Spleen (tissue), 7 donors: ENCODE measurements at regions not wholly inside any gene's neighbourhood (a gene's known extent, or its start where the extent isn't known, plus 50 kb on each side); places are given as distances from the start of the nearest gene placed in this dataset.

Experiments used
- CTCF ChIP-seq, 11 experiments: fragments of 200-600 bp in 7 of 11; fragments of 450-650 bp in 4 of 11; sonication (generic) in 4 of 11; IDR thresholded peaks in 8 of 11; conservative IDR thresholded peaks in 3 of 11; 1 replicate in 7 of 11; 2 replicates in 4 of 11; pipeline versions ENCODE4 v1.4.0 to v1.8.0; 2016 to 2021; ENCODE audit warnings: antibody characterized with exemption in 11 of 11, inconsistent platforms in 4 of 11, mild to moderate bottlenecking in 1 of 11
- POLR2A ChIP-seq, 3 donors: fragments of 450-650 bp; IDR thresholded peaks; one replicate each; pipeline ENCODE4 v1.5.1; 2017; ENCODE audit warnings: antibody characterized with exemption in 3 of 3, mild to moderate bottlenecking in 1 of 3
- donor health status: DM: no; HTN: no; CAD: no; lungs with moderate emphysema.
- donor health status: DM: no; HTN: no; CAD: no.
- donor health status: DM: no; HTN: no; CAD: no.

DNA sequence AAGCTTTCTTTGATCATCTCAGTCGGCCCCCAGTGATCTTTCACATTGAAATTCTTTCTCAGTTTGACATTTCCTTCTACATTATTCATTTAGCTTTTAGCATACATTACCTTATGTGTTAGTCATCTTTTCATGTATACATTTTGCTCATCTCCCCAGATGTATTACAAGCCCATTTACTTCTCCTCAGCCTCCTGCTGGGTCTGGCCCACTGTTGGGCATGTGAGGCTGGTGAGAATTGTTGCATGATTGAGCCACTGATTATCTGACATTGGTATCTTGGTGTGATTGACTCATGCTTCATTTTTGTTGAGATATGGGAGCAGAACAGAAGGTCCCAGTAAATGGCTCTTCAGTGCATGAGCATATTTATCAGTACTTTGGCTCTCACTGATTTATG lies 300.1 kb upstream of the DDX18 start:
- TF ChIP-seq POLR2A (IDR thresholded peaks at IDR 0.05) (no peak), CTCF (IDR thresholded peaks at IDR 0.05 in 8 of 11, conservative IDR thresholded peaks at IDR 0.05 in 3 of 11) (no peak)
